HG02642 (cell line): ENCODE measurements at regions not wholly inside any gene's neighbourhood (a gene's known extent, or its start where the extent isn't known, plus 50 kb on each side); places are given as distances from the start of the nearest gene placed in this dataset.
A peak's percentile ranks its signal among the peaks of the same experiment; 100 is the strongest.

ENCODE experiments used
- ATAC-seq: cut with Tn5 transposase; IDR thresholded peaks from one replicate; pipeline ENCODE4 v1.9.1; 2021; ENCODE audit warnings: mild to moderate bottlenecking; ENCODE audit not compliant: unreplicated experiment, poor library complexity

DNA sequence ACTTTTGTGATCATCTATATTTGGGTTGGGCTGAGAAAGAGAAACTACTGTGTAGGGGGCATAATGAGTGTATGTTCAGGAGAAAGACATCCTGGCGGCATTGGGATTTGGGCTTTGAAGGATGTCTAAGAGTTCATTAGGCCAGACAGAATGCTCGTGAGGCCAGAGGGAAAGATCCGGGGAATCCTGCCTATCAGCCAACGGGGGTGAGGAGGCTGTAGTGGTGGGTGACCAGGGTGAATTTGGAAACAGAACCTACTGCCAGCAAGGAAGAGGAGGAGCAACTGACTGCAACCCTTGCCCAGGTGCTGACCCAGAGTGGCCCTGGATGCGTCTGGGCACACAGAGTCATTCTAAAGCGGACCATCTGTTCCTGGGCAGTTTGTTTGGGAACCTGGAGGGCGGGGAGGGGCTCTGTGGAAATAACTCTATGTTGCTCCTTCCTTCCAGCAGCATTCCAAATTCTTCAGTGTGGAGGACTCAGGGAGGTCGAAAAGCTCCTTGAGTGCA lies 56.9 kb upstream of the ECE1 start:
- no peak for ATAC-seq

DNA sequence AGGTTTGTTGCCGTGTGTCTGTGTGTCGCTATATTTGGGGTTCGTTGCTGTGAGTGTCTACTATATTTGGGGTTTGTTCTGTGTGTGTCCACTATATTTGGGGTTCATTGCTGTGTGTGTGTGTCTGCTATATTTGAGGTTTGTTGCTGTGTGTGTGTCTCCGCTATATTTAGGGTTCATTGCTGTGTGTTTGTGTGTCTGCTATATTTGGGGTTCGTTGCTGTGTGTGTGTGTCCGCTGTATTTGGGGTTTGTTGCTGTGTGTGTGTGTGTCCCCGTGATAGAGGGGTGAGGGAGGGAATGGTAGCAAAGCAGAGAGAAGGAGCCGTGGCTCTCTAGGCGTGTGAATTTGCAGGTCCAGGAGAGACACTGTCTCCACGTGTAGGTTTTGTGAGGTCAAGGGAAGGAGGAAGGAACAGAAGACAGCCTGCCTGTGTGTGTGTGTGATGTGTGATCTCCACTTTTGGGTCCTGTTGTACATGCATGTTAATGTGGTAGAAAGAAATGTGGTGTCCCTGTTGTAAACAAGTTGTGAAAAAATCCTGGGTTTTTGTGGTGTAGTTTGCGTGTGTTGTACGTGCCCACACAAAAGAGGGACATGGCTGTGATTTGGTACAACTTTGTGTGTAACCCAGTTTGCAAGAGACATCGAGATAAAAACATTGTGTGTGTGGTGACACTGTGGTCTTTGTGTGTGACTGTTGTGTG lies 56.3 kb upstream of the ECE1 start:
- ATAC-seq = no peak

DNA sequence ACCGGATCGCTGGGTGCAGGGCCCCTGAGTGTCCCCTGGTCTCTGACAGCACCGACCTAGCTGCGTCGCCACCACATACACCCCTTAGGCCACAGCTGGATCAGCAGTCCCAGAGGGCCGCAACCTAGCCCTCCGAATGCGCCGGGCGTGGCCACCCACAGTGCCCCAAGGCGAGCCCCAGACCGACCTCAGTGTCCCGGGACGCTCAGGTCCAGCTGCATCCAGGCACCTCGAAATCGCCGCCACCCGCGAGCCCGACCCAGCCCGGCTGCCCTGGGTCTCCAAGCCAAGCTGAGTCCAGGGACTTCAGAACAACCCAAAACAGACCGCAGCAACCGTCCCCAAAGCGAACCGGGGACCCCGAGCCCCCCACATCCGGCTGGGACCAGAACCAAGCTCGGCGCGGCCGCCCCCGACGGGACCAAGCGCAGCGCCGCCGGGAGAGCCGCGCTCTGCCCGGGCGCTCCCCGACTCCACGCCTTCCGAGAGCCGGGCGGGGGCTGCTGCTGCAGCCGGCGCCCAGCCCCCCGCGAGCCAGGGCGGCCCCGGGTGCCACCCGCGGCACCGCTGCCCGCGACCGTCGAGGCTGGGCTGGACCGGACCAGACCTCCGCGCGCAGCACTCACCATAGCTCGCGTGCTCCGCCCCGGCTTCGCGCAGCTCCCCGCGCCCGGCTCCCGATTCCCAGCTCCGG lies 54.6 kb upstream of the ECE1 start:
- peak; percentile 43 for ATAC-seq

DNA sequence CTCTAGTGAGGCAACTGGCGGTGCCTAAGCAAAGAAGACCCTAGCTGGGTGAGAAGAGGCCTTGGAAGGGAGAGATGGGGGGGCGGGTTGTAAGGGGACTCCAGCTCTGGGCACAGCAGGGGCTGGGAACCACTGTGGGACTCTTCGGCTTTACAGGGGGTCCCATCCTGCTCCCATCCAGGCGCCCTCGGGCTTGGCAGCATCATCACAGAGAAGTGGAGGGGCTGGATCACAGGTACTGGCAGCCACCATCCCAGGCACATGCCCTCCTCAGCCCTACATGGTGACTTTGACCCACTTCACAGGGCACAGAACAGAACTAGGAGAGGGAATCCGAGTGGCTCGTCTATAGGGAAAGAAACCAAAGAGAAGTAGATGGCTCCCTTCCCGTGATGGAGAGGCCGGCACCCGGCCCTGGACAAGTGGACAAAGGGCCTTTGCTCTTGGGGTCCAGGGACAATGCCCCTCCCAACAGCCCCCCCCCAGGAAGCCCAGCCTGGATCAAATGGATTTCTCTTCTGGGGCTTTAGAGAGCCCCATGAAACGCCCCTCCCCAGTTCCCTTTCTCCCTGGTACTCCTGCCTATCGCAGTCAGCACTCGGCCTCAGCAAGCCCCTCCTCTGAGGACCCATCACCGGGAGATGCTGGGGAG lies 54.0 kb upstream of the ECE1 start:
- no peak for ATAC-seq

DNA sequence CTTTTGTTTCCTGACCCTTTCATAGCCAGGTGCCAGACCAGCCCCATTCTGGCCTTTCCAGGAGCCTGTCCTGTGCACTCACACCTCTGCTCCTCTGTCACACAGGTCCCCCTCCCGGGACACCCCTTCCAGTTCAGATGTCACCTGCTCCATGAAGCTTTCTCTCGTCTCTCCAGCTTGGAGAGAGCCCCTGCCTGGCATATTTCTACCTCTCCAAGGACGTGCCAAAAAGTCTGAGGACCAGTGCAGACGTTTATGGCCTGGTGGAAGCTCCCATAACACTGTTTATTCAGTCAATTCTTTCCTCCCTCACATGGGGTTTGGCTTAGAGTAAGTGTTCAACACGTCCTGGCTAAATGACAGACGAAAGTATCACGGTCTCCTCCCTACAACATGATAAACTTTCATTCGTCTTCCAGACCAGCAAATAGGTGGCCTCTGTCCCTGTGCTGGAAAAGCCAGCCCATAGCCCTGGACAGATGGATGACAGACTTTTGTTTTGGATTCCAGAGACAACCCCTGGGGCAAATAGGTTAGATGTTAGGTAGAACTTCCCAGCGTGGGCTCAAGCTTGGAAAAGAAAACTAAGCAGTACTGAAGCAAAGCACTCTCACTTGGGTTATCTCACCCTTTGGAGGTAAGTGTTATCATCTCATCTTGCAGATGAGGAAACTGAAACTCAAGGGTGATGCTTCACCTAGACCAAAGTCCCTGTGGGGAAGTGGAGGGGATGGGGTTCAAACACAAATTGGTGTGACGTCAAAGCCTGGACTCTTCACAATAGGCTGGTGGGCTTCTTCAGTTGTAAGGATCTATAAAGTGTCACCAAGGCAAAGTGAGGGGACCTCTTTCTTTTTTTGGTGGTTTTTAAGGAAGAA lies 52.9 kb upstream of the ECE1 start:
- no peak for ATAC-seq

DNA sequence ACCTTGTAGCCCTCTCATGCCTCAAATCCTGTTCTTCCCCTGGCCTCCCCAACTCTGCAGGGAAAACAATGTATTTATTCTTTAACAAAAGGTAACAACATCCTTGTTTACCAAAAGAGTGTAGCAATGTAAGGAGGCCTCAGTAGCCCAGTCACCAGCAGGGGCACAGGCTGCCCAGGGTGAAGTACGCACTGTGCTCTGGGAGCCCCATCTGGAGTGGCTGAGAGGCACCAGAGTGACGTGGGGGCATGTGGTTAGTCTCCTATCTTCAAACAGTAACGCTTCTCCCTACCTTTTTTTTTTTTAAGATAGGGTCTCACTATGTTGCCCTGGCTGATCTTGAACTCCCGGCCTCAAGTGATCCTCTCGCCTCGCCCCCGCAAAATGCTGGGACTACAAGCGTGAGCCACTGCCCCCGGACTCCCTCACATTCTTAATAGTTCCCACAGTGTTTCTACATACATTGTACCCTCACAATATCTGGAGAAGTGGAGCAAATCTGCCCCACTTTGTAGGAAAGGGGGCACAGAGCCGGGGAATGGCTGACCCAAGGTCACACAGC lies 51.3 kb upstream of the ECE1 start:
- ATAC-seq = no peak

DNA sequence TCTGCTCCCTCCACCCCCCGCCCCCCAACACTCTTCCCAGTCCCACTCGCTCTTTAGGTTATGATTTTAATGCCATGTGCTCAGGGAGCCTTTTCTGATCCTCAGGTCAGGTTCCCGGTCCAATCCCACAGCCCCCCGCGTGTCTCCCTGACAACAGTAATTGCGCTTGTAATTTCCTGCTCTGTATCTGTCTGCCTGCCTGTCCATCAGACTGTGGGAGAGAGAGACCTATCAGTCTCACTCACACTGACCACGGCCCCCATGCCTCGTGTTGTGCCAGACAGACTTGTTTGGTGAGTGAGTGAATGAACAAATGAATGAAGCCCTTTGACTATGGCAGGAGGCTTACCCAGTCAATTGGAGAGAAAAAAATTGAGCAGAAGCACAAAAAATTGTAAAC lies 50.8 kb upstream of the ECE1 start:
- ATAC-seq = no peak

DNA sequence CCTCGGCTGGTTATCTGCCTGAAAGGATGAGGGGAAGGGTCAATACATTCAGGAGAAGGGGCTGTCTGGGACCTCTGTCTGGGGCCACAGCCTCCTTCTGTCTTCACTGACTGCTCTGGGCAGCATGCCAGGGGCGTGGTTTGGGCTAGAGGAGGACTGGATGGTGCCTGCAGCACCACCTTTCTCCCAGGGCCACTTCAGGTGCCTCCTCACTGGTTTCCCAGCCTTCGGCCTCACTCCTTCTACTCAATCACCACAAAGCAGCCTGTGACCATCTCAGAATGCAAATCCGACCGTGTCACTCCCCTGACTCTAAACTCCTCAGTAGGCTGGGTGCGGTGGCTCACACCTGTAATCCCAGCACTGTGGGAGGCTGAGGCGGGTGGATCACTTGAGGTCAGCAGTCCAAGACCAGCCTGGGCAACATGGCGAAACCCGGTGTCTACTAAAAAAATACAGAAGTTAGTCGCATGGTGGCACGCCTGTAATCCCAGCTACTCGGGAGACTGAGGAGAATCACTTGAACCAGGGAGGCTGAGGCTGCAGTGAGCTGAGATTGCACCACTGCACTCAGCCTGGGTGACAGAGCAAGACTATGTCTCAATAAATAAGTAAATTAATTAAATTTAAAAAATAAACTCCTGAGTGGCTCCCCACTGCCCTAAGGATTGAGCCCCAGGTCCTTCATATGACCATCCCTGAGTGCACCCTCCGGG lies 50.1 kb upstream of the ECE1 start:
- no peak for ATAC-seq
